H1 (cell line): ENCODE measurements at regions not wholly inside any gene's neighbourhood (a gene's known extent, or its start where the extent isn't known, plus 50 kb on each side); places are given as distances from the start of the nearest gene placed in this dataset.

Experiments
- CTCF ChIA-PET: fragments of 300-600 bp; sonication (Branson Sonifier 250); formaldehyde crosslinking; loops from one replicate; lab custom pipeline; 2021; ENCODE audit not compliant: partially characterized antibody; lab: Charles Lee
- POLR2A ChIA-PET: fragments of 300-600 bp; sonication (Branson Sonifier 250); formaldehyde crosslinking; loops from one replicate; lab custom pipeline; 2021; ENCODE audit warnings: inconsistent platforms; ENCODE audit not compliant: partially characterized antibody; lab: Charles Lee
- DNase-seq, 2 experiments: peaks; one replicate each; pipeline versions ENCODE4 v3.0.0 to v3.0.0-alpha.2; 2010 to 2022; ENCODE audit warnings: low spot score in 2 of 2, low read depth in 1 of 2, mixed read lengths in 1 of 2
- FAIRE-seq: peaks from 2 replicates; lab custom pipeline; 2011; peaks lifted over from hg19 to GRCh38; lab: Jason Lieb, UNC
- H2AFZ ChIP-seq: 2 replicates; pipeline ENCODE4 v1.8.1; 2012; ENCODE audit warnings: low read length, inconsistent platforms
- H2AK5ac ChIP-seq: 2 replicates; pipeline ENCODE4 v1.6.1; 2013; ENCODE audit warnings: low read depth, low read length
- H2BK120ac ChIP-seq: replicated peaks from 2 replicates; pipeline ENCODE3; 2013; ENCODE audit warnings: low read depth, low read length, inconsistent platforms
- H2BK12ac ChIP-seq: 2 replicates; pipeline ENCODE4 v1.6.1; 2013; ENCODE audit warnings: low read depth, low read length
- H2BK15ac ChIP-seq: 2 replicates; pipeline ENCODE4 v1.6.1; 2013; ENCODE audit warnings: low read length
- H2BK20ac ChIP-seq: 2 replicates; pipeline ENCODE4 v1.6.1; 2013; ENCODE audit warnings: low read length
- H2BK5ac ChIP-seq: 2 replicates; pipeline ENCODE4 v1.6.1; 2013; ENCODE audit warnings: low read depth, low read length
- H3K14ac ChIP-seq: 2 replicates; pipeline ENCODE4 v1.6.1; 2013; ENCODE audit warnings: inconsistent platforms; ENCODE audit not compliant: insufficient read length
- H3K18ac ChIP-seq: 2 replicates; pipeline ENCODE4 v1.6.1; 2013; ENCODE audit warnings: low read length; ENCODE audit errors: extremely low read depth
- H3K23ac ChIP-seq: 2 replicates; pipeline ENCODE4 v1.6.1; 2013; ENCODE audit warnings: inconsistent platforms; ENCODE audit not compliant: insufficient read length
- H3K23me2 ChIP-seq: 2 replicates; pipeline ENCODE4 v1.6.1; 2013; ENCODE audit warnings: low read depth, low read length
- H3K27ac ChIP-seq: 2 replicates; pipeline ENCODE4 v1.6.1; 2011; ENCODE audit warnings: low read depth, low read length, inconsistent platforms
- H3K27me3 ChIP-seq, 4 experiments: replicated peaks in 1 of 4; 1 replicate in 1 of 4; 2 replicates in 3 of 4; pipeline versions ENCODE4 v1.6.1 to v1.8.1; 2011 to 2013; ENCODE audit warnings: low read length in 3 of 4, mild to moderate bottlenecking in 3 of 4, inconsistent platforms in 2 of 4, mixed read lengths in 2 of 4, moderate library complexity in 1 of 4; ENCODE audit not compliant: control insufficient read depth in 3 of 4, insufficient read depth in 3 of 4; ENCODE audit errors: extremely low read depth in 1 of 4
- H3K36me3 ChIP-seq, 4 experiments: 2 replicates each; pipeline versions ENCODE4 v1.6.1 to v1.8.1; 2011 to 2013; ENCODE audit warnings: mild to moderate bottlenecking in 4 of 4, low read length in 3 of 4, moderate library complexity in 2 of 4, control low read depth in 1 of 4, inconsistent platforms in 1 of 4; ENCODE audit not compliant: insufficient read depth in 4 of 4, control insufficient read depth in 2 of 4
- H3K4ac ChIP-seq: replicated peaks from 2 replicates; pipeline ENCODE3; 2013; ENCODE audit warnings: low read length, low read depth, mixed read lengths, inconsistent platforms; ENCODE audit not compliant: insufficient read length
- H3K4me1 ChIP-seq, 4 experiments: replicated peaks in 1 of 4; 1 replicate in 1 of 4; 2 replicates in 3 of 4; pipeline versions ENCODE4 v1.6.1 to v1.8.1; 2011 to 2013; ENCODE audit warnings: low read length in 3 of 4, inconsistent platforms in 2 of 4, mixed read lengths in 1 of 4; ENCODE audit not compliant: insufficient read depth in 4 of 4, control insufficient read depth in 3 of 4
- H3K4me2 ChIP-seq, 2 experiments: 2 replicates each; pipeline versions ENCODE4 v1.6.1 to v1.8.1; 2011 to 2013; ENCODE audit warnings: low read depth in 2 of 2, low read length in 2 of 2, control low read depth in 1 of 2, inconsistent platforms in 1 of 2, mild to moderate bottlenecking in 1 of 2; ENCODE audit not compliant: insufficient read depth in 1 of 2
- H3K4me3 ChIP-seq, 4 experiments: fragments of 200-600, 300-600 bp in 1 of 4; sonication (generic), shearing (Covaris generic), sonication (Bioruptor Twin) in 1 of 4; 2 replicates each; pipeline versions ENCODE4 v1.5.1 to v1.8.1; 2011 to 2016; ENCODE audit warnings: low read length in 4 of 4, low read depth in 3 of 4, control low read depth in 2 of 4, inconsistent platforms in 2 of 4, mild to moderate bottlenecking in 2 of 4, mixed read lengths in 1 of 4, moderate library complexity in 1 of 4; ENCODE audit not compliant: insufficient read depth in 2 of 4; ENCODE audit errors: extremely low read depth in 1 of 4
- H3K56ac ChIP-seq: replicated peaks from 2 replicates; pipeline ENCODE3; 2013; ENCODE audit warnings: low read depth, mild to moderate bottlenecking, mixed read lengths, low read length, inconsistent platforms; ENCODE audit not compliant: insufficient read length
- H3K79me1 ChIP-seq: 2 replicates; pipeline ENCODE4 v1.6.1; 2013; ENCODE audit warnings: low read depth, low read length, control low read depth
- H3K79me2 ChIP-seq, 2 experiments: 2 replicates each; pipeline versions ENCODE4 v1.6.1 to v1.8.1; 2012 to 2013; ENCODE audit warnings: low read length in 2 of 2, mild to moderate bottlenecking in 2 of 2, inconsistent platforms in 1 of 2; ENCODE audit not compliant: insufficient read depth in 2 of 2, control insufficient read depth in 1 of 2
- H3K9ac ChIP-seq, 4 experiments: replicated peaks in 1 of 4; 1 replicate in 1 of 4; 2 replicates in 3 of 4; pipeline versions ENCODE4 v1.6.1 to v1.8.1; 2011 to 2013; ENCODE audit warnings: low read depth in 3 of 4, low read length in 3 of 4, control low read depth in 2 of 4, mild to moderate bottlenecking in 2 of 4, moderate library complexity in 2 of 4, inconsistent platforms in 1 of 4; ENCODE audit errors: extremely low read depth in 1 of 4
- H3K9me3 ChIP-seq, 2 experiments: 2 replicates each; pipeline versions ENCODE4 v1.6.1 to v1.8.1; 2012 to 2013; ENCODE audit warnings: mild to moderate bottlenecking in 2 of 2, moderate library complexity in 2 of 2, control low read depth in 1 of 2, inconsistent platforms in 1 of 2, low read depth in 1 of 2, low read length in 1 of 2, mixed read lengths in 1 of 2; ENCODE audit not compliant: insufficient read depth in 2 of 2
- H4K20me1 ChIP-seq, 2 experiments: replicated peaks in 1 of 2; 2 replicates each; pipeline versions ENCODE3 to v1.8.1; 2011 to 2013; ENCODE audit warnings: inconsistent platforms in 2 of 2, low read length in 2 of 2, mild to moderate bottlenecking in 1 of 2; ENCODE audit not compliant: insufficient read depth in 2 of 2, control insufficient read depth in 1 of 2
- H4K5ac ChIP-seq: 2 replicates; pipeline ENCODE4 v1.6.1; 2013; ENCODE audit warnings: low read length, low read depth, mixed read lengths, inconsistent platforms; ENCODE audit not compliant: insufficient read length
- H4K8ac ChIP-seq: 2 replicates; pipeline ENCODE4 v1.8.0; 2013; ENCODE audit warnings: mild to moderate bottlenecking, moderate library complexity, low read length, inconsistent platforms; ENCODE audit not compliant: insufficient read depth; ENCODE audit errors: extremely low read depth
- H4K91ac ChIP-seq: replicated peaks from 2 replicates; pipeline ENCODE3; 2013; ENCODE audit warnings: low read length, mixed read lengths, inconsistent platforms; ENCODE audit not compliant: insufficient read length
- ASH2L ChIP-seq: fragments of 200-600, 300-600 bp; sonication (generic); IDR thresholded peaks from one replicate; pipeline ENCODE4 v1.7.1; 2017; ENCODE audit warnings: low read length
- ATF3 ChIP-seq: IDR thresholded peaks from 2 replicates; pipeline ENCODE4 v1.6.1; 2011; ENCODE audit warnings: low read depth, mild to moderate bottlenecking, low read length; ENCODE audit not compliant: insufficient read depth
- BRCA1 ChIP-seq: IDR thresholded peaks from 2 replicates; pipeline ENCODE4 v1.6.1; 2012; ENCODE audit warnings: low read depth, low read length, improper control_type of control experiment
- CREB1 ChIP-seq: IDR thresholded peaks from 2 replicates; pipeline ENCODE4 v1.6.1; 2012; ENCODE audit warnings: inconsistent platforms
- E2F6 ChIP-seq: IDR thresholded peaks from 2 replicates; pipeline ENCODE4 v1.6.1; 2012; ENCODE audit warnings: inconsistent platforms
- HDAC6 ChIP-seq: IDR thresholded peaks from one replicate; pipeline ENCODE4 v1.7.1; 2012; ENCODE audit warnings: low read depth, mild to moderate bottlenecking, inconsistent platforms, low read length, moderate library complexity
- POLR2A ChIP-seq, 2 experiments: IDR thresholded peaks; 1 replicate in 1 of 2; 2 replicates in 1 of 2; pipeline ENCODE4 v1.6.1; 2011; ENCODE audit warnings: low read depth in 2 of 2, low read length in 2 of 2, mild to moderate bottlenecking in 2 of 2; ENCODE audit errors: control extremely low read depth in 1 of 2
- RNF2 ChIP-seq: fragments of 200-900, 300-1000 bp; sonication (generic); IDR thresholded peaks from 2 replicates; pipeline ENCODE4 v1.7.1; 2016; ENCODE audit warnings: borderline replicate concordance, low read depth, mild to moderate bottlenecking, antibody characterized with exemption, low read length; ENCODE audit not compliant: poor library complexity, severe bottlenecking; ENCODE audit errors: missing control alignments
- SIN3A ChIP-seq, 2 experiments: IDR thresholded peaks in 1 of 2; conservative IDR thresholded peaks in 1 of 2; 2 replicates each; pipeline ENCODE4 v1.6.1; 2011 to 2012; ENCODE audit warnings: low read length in 2 of 2, improper control_type of control experiment in 1 of 2, low read depth in 1 of 2, mild to moderate bottlenecking in 1 of 2
- SP2 ChIP-seq: IDR thresholded peaks from 2 replicates; pipeline ENCODE4 v1.6.1; 2012; ENCODE audit warnings: mild to moderate bottlenecking, low read length, inconsistent platforms
- SUZ12 ChIP-seq: fragments of 200-600 bp; sonication (generic); IDR thresholded peaks from 2 replicates; pipeline ENCODE4 v1.6.1; 2012; ENCODE audit warnings: mild to moderate bottlenecking, inconsistent platforms, low read length, moderate library complexity, mixed read lengths
- TAF7 ChIP-seq: optimal IDR thresholded peaks from 2 replicates; pipeline ENCODE3; 2011; ENCODE audit warnings: low read depth, mild to moderate bottlenecking, inconsistent platforms, low read length, moderate library complexity, borderline replicate concordance
- USF2 ChIP-seq: IDR thresholded peaks from 2 replicates; pipeline ENCODE4 v1.6.1; 2011; ENCODE audit warnings: low read length, improper control_type of control experiment
- WGBS, 2 experiments: shearing (Covaris generic) in 1 of 2; methylation state at CpG; one replicate each; pipeline versions ENCODE4 v1.1.6 to v1.1.7; 2013 to 2015; ENCODE audit warnings: low lambda C conversion rate in 2 of 2, mixed read lengths in 2 of 2, inconsistent platforms in 1 of 2, low coverage in 1 of 2, missing lambda C conversion rate in 1 of 2; ENCODE audit not compliant: insufficient replicate concordance in 2 of 2, insufficient coverage in 1 of 2, insufficient read length in 1 of 2; ENCODE audit errors: extremely low coverage in 1 of 2, missing lambda C conversion rate in 1 of 2; 5-methylcytosine and 5-hydroxymethylcytosine counted together

- H4K91ac ChIP-seq: no peak overlapping the region
- 94% methylated on average over 1 of the region's 1 CpG; no CpG with 5 or more reads in 1 of the 2 experiments for WGBS, 2 experiments
- CTCF ChIA-PET: interaction anchor here (0.5 kb wide), 1 partner anchor 69 kb away, joined by 3 read pairs; no protein-coding TSS in a partner anchor
- POLR2A ChIA-PET: no interaction called here
- DNase-seq: no peak
- H3K56ac ChIP-seq: no peak overlapping the region
- no peak overlapping the region for H3K4me3 ChIP-seq
- H4K8ac ChIP-seq: no peak overlapping the region
- H4K5ac ChIP-seq: no peak overlapping the region
- H2AK5ac ChIP-seq: no peak overlapping the region
- no peaks in the 10 kb centered on the region for H3K4me1 ChIP-seq
- no peak overlapping the region for H3K14ac ChIP-seq
- H3K18ac ChIP-seq: no peak overlapping the region
- FAIRE-seq: no peak
- no peaks in the 10 kb centered on the region for H3K79me2 ChIP-seq
- no peak overlapping the region for H2AFZ ChIP-seq
- H3K4me2 ChIP-seq: no peak overlapping the region
- no peak overlapping the region for H2BK20ac ChIP-seq
- no peaks in the 10 kb centered on the region for H3K9me3 ChIP-seq
- no peaks in the 10 kb centered on the region for H3K27me3 ChIP-seq
- H4K20me1 ChIP-seq: no peaks in the 10 kb centered on the region
- no peaks in the 10 kb centered on the region for H3K23me2 ChIP-seq
- no peak overlapping the region for H3K4ac ChIP-seq
- no peak overlapping the region for H2BK120ac ChIP-seq
- no peak overlapping the region for H3K9ac ChIP-seq
- no peak overlapping the region for H3K23ac ChIP-seq
- H3K36me3 ChIP-seq: no peaks in the 10 kb centered on the region
- H2BK5ac ChIP-seq: no peak overlapping the region
- H3K27ac ChIP-seq: no peak overlapping the region
- no peak overlapping the region for H2BK15ac ChIP-seq
- no peak overlapping the region for H2BK12ac ChIP-seq
- no peaks in the 10 kb centered on the region for H3K79me1 ChIP-seq
- TF ChIP-seq SIN3A (conservative IDR thresholded peaks at IDR 0.05 in 1 of 2, IDR thresholded peaks at IDR 0.05 in 1 of 2; ENCODE audit: low read depth in 1 of 2, low read length in 2 of 2) (no peak), RNF2 (no peak), CREB1 (no peak), POLR2A (IDR thresholded peaks at IDR 0.05; ENCODE audit: control extremely low read depth in 1 of 2, low read depth in 2 of 2, low read length in 2 of 2) (no peak), USF2 (no peak), ASH2L (no peak), ATF3 (no peak), TAF7 (no peak), BRCA1 (no peak), E2F6 (no peak), SP2 (no peak), SUZ12 (no peak), HDAC6 (no peak)
These were observed 77.0 kb upstream of the SEMA3A start for GRCh38 chr7:84271543-84271942.
